Femur (tissue), 1 donor: ENCODE measurements at regions not wholly inside any gene's neighbourhood (a gene's known extent, or its start where the extent isn't known, plus 50 kb on each side); places are given as distances from the start of the nearest gene placed in this dataset.

ENCODE experiments used
- DNase-seq: peaks from one replicate; pipeline ENCODE4 v3.0.0-alpha.2; 2017

- no peak for DNase-seq
Observed at GRCh38 chr1:36572142-36572715, 89.5 kb upstream of the CSF3R start.

- DNase-seq, result no peak
Observed at GRCh38 chr1:36571106-36571505, 88.4 kb upstream of the CSF3R start.

GRCh38 chr1:36570478-36571060 lies 87.9 kb upstream of the CSF3R start:
- peak; percentile 7 for DNase-seq

- DNase-seq, result no peak
Observed at GRCh38 chr1:36570006-36570405, 87.3 kb upstream of the CSF3R start.

GRCh38 chr1:36567601-36568341 lies 85.1 kb upstream of the CSF3R start:
- peak; percentile 5 for DNase-seq

- peak; percentile 7 for DNase-seq
Observed at GRCh38 chr1:36565576-36566501, 83.1 kb upstream of the CSF3R start.

- DNase-seq, result peak; percentile 1
Observed at GRCh38 chr1:36562181-36562685, 79.5 kb upstream of the CSF3R start.

- DNase-seq, result no peak
Observed at GRCh38 chr1:36561361-36561724, 78.6 kb upstream of the CSF3R start.

GRCh38 chr1:36560621-36561360 lies 78.1 kb upstream of the CSF3R start:
- DNase-seq, result no peak

- DNase-seq, result no peak
Observed at GRCh38 chr1:36560177-36560576, 77.5 kb upstream of the CSF3R start.

- DNase-seq, result no peak
Observed at GRCh38 chr1:36559061-36559460, 76.3 kb upstream of the CSF3R start.

GRCh38 chr1:36557041-36558000 lies 74.6 kb upstream of the CSF3R start:
- DNase-seq, result no peak

- no peak for DNase-seq
Observed at GRCh38 chr1:36555041-36555440, 72.3 kb upstream of the CSF3R start.

- DNase-seq, result no peak
Observed at GRCh38 chr1:36554323-36554628, 71.6 kb upstream of the CSF3R start.

GRCh38 chr1:36553591-36554322 lies 71.0 kb upstream of the CSF3R start:
- DNase-seq, result peak; percentile 53

GRCh38 chr1:36542962-36543515 lies 60.3 kb upstream of the CSF3R start:
- DNase-seq, result no peak

- DNase-seq, result no peak
Observed at GRCh38 chr1:36542024-36542961, 59.6 kb upstream of the CSF3R start.

GRCh38 chr1:36540056-36540455 lies 57.3 kb upstream of the CSF3R start:
- DNase-seq, result no peak

GRCh38 chr1:36539526-36539925 lies 56.8 kb upstream of the CSF3R start:
- DNase-seq, result no peak
